Astrocyte of the spinal cord (primary cell): ENCODE measurements at regions not wholly inside any gene's neighbourhood (a gene's known extent, or its start where the extent isn't known, plus 50 kb on each side); places are given as distances from the start of the nearest gene placed in this dataset.

Experiments
- DNase-seq: peaks from one replicate; pipeline ENCODE4 v3.0.0; 2011; ENCODE audit warnings: low read depth, low spot score
- H3K4me3 ChIP-seq: 2 replicates; pipeline ENCODE4 v1.5.1; 2011; ENCODE audit warnings: low read depth, mild to moderate bottlenecking, low read length, moderate library complexity
- in situ Hi-C: cut with HindIII; loops from 2 replicates; pipeline ENCODE4 v1.10.0; 2017; ENCODE audit warnings: low sequenced_read_pairs
- TF ChIP-seq, protein P1 (sequence below): IDR thresholded peaks from 2 replicates; pipeline ENCODE4 v1.5.1; 2012; ENCODE audit warnings: low read depth, mild to moderate bottlenecking, low read length, inconsistent platforms

GRCh38 chr21:27511233-27511632 lies 544.3 kb upstream of the ADAMTS5 start:
- in situ Hi-C loops: no loop called here
- no peak overlapping the region for H3K4me3 ChIP-seq
- TF ChIP-seq, protein P1, sequence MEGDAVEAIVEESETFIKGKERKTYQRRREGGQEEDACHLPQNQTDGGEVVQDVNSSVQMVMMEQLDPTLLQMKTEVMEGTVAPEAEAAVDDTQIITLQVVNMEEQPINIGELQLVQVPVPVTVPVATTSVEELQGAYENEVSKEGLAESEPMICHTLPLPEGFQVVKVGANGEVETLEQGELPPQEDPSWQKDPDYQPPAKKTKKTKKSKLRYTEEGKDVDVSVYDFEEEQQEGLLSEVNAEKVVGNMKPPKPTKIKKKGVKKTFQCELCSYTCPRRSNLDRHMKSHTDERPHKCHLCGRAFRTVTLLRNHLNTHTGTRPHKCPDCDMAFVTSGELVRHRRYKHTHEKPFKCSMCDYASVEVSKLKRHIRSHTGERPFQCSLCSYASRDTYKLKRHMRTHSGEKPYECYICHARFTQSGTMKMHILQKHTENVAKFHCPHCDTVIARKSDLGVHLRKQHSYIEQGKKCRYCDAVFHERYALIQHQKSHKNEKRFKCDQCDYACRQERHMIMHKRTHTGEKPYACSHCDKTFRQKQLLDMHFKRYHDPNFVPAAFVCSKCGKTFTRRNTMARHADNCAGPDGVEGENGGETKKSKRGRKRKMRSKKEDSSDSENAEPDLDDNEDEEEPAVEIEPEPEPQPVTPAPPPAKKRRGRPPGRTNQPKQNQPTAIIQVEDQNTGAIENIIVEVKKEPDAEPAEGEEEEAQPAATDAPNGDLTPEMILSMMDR: no peak
- no peak for DNase-seq

GRCh38 chr21:27507695-27508094 lies 540.8 kb upstream of the ADAMTS5 start:
- H3K4me3 ChIP-seq: no peak overlapping the region
- TF ChIP-seq, protein P1: no peak
- in situ Hi-C loops: no loop called here
- DNase-seq: no peak

DNA sequence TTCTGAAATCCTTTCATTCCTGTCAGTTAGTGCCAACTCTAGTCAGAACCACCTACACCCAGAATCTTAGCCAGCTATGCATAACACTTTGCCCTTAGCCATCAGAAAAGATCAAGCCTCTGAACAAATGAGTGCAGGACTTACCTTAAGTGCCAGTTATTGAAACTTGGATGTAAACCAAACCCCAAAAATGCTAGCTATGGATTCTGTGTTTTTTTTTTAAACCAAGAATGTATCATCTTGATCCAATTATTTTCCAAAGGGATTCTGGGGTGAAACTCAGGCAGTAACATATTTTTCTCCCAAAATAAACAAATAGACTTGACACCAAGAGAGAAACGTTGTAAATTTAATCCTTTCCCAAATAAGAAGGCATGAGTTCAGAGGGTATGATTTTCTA lies 538.6 kb upstream of the ADAMTS5 start:
- in situ Hi-C loops: no loop called here
- peak; percentile 78 for DNase-seq
- TF ChIP-seq, protein P1: no peak
- no peak overlapping the region for H3K4me3 ChIP-seq

GRCh38 chr21:27502801-27503200 lies 535.9 kb upstream of the ADAMTS5 start:
- in situ Hi-C loops: no loop called here
- TF ChIP-seq, protein P1: no peak
- no peak overlapping the region for H3K4me3 ChIP-seq
- no peak for DNase-seq

GRCh38 chr21:27498025-27498424 lies 531.1 kb upstream of the ADAMTS5 start:
- DNase-seq: no peak
- TF ChIP-seq, protein P1: no peak
- no peak overlapping the region for H3K4me3 ChIP-seq
- in situ Hi-C loops: no loop called here

GRCh38 chr21:27495836-27496235 lies 528.9 kb upstream of the ADAMTS5 start:
- no peak overlapping the region for H3K4me3 ChIP-seq
- DNase-seq: no peak
- in situ Hi-C loops: no loop called here
- TF ChIP-seq, protein P1: no peak

GRCh38 chr21:27493542-27493941 lies 526.7 kb upstream of the ADAMTS5 start:
- DNase-seq: no peak
- TF ChIP-seq, protein P1: no peak
- in situ Hi-C loops: no loop called here
- H3K4me3 ChIP-seq: no peak overlapping the region
